C4-2B (cell line): ENCODE measurements at regions not wholly inside any gene's neighbourhood (a gene's known extent, or its start where the extent isn't known, plus 50 kb on each side); places are given as distances from the start of the nearest gene placed in this dataset.

Experiments used
- ZFX ChIP-seq: fragments of 450-650 bp; IDR thresholded peaks from 2 replicates; pipeline ENCODE4 v1.6.1; 2017
- TF ChIP-seq, protein P1 (sequence below): fragments of 450-650 bp; conservative IDR thresholded peaks from 2 replicates; pipeline ENCODE4 v1.5.1; 2017; ENCODE audit warnings: mild to moderate bottlenecking

DNA sequence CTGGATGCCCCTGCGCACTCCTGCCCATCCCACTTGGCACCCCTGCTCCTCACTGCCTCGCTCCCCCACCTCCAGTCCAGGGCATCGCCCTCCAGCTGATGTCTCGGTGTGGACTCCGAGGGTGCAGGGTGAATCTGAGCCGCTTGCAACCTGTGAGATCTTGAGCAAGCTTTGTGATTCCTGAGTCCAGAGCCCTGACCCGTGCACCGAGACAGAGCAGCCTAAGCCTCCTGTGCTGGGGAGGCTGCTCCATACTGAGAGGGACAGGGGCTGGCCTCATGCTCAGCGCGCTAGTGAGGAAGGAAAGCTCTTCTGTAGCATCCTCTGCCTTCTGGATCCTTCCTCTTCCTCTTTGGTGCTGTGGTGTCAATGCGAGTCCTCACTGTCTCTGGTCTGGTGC, 116.0 kb downstream of the TEX29 start:
- TF ChIP-seq, protein P1, sequence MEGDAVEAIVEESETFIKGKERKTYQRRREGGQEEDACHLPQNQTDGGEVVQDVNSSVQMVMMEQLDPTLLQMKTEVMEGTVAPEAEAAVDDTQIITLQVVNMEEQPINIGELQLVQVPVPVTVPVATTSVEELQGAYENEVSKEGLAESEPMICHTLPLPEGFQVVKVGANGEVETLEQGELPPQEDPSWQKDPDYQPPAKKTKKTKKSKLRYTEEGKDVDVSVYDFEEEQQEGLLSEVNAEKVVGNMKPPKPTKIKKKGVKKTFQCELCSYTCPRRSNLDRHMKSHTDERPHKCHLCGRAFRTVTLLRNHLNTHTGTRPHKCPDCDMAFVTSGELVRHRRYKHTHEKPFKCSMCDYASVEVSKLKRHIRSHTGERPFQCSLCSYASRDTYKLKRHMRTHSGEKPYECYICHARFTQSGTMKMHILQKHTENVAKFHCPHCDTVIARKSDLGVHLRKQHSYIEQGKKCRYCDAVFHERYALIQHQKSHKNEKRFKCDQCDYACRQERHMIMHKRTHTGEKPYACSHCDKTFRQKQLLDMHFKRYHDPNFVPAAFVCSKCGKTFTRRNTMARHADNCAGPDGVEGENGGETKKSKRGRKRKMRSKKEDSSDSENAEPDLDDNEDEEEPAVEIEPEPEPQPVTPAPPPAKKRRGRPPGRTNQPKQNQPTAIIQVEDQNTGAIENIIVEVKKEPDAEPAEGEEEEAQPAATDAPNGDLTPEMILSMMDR = no peak
- TF ChIP-seq ZFX = no peak
